NCI-H446 treated with DMSO at 0.1 percent for 48 hours (cell line): ENCODE measurements at regions not wholly inside any gene's neighbourhood (a gene's known extent, or its start where the extent isn't known, plus 50 kb on each side); places are given as distances from the start of the nearest gene placed in this dataset.

Source experiments
- DNase-seq: peaks from one replicate; lab custom pipeline; 2025; lab: John Stamatoyannopoulos, UW

GRCh38 chr5:176711883-176712282 is 64.6 kb downstream of the TSPAN17 start:
- DNase-seq, result no peak

GRCh38 chr5:176712546-176713304 is 65.4 kb downstream of the TSPAN17 start:
- DNase-seq, result no peak

GRCh38 chr5:176713409-176713808 is 66.1 kb downstream of the TSPAN17 start:
- no peak for DNase-seq

GRCh38 chr5:176714067-176714466 is 66.8 kb downstream of the TSPAN17 start:
- DNase-seq, result no peak

- peak; percentile 88 for DNase-seq
These were observed 69.0 kb downstream of the TSPAN17 start for GRCh38 chr5:176716320-176716719.

- DNase-seq, result no peak
These were observed 71.9 kb downstream of the TSPAN17 start for GRCh38 chr5:176719113-176719739.

GRCh38 chr5:176721509-176721908 is 74.2 kb downstream of the TSPAN17 start:
- DNase-seq, result no peak

- DNase-seq, result no peak
These were observed 75.5 kb downstream of the TSPAN17 start for GRCh38 chr5:176722757-176723156.

GRCh38 chr5:176723440-176723839 is 76.2 kb downstream of the TSPAN17 start:
- DNase-seq, result no peak

- no peak for DNase-seq
These were observed 77.2 kb downstream of the TSPAN17 start for GRCh38 chr5:176724472-176724871.

- DNase-seq, result no peak
These were observed 78.4 kb downstream of the TSPAN17 start for GRCh38 chr5:176725521-176726280.

GRCh38 chr5:176726746-176727527 is 79.7 kb downstream of the TSPAN17 start:
- DNase-seq, result no peak

GRCh38 chr5:176727528-176727900 is 80.2 kb downstream of the TSPAN17 start:
- no peak for DNase-seq

- no peak for DNase-seq
These were observed 80.8 kb downstream of the TSPAN17 start for GRCh38 chr5:176727983-176728675.

GRCh38 chr5:176728831-176729251 is 81.5 kb upstream of the UNC5A start:
- no peak for DNase-seq

- no peak for DNase-seq
These were observed 79.4 kb upstream of the UNC5A start for GRCh38 chr5:176730815-176731475.

- no peak for DNase-seq
These were observed 78.7 kb upstream of the UNC5A start for GRCh38 chr5:176731506-176732160.

GRCh38 chr5:176732306-176732705 is 78.1 kb upstream of the UNC5A start:
- no peak for DNase-seq

GRCh38 chr5:176732736-176733405 is 77.5 kb upstream of the UNC5A start:
- DNase-seq, result no peak
